Stomach smooth muscle (tissue), 2 donors: ENCODE measurements at regions not wholly inside any gene's neighbourhood (a gene's known extent, or its start where the extent isn't known, plus 50 kb on each side); places are given as distances from the start of the nearest gene placed in this dataset.

Experiments
- H3K27ac ChIP-seq: one replicate; pipeline ENCODE4 v1.7.0; 2013; ENCODE audit warnings: mild to moderate bottlenecking, low read length, inconsistent platforms
- H3K27me3 ChIP-seq, 2 donors: one replicate each; pipeline ENCODE4 v1.7.0; 2013; ENCODE audit warnings: low read length in 2 of 2; ENCODE audit not compliant: insufficient read depth in 2 of 2, control insufficient read depth in 1 of 2
- H3K36me3 ChIP-seq, 2 donors: one replicate each; pipeline ENCODE4 v1.7.0; 2013; ENCODE audit warnings: low read length in 2 of 2; ENCODE audit not compliant: control insufficient read depth in 2 of 2, insufficient read depth in 2 of 2
- H3K4me1 ChIP-seq: one replicate; pipeline ENCODE4 v1.7.0; 2013; ENCODE audit warnings: low read length; ENCODE audit not compliant: control insufficient read depth, insufficient read depth
- H3K4me3 ChIP-seq, 2 donors: one replicate each; pipeline ENCODE4 v1.7.0; 2013; ENCODE audit warnings: low read length in 2 of 2
- H3K9ac ChIP-seq, 2 donors: one replicate each; pipeline ENCODE4 v1.7.0; 2013; ENCODE audit warnings: low read length in 2 of 2, mild to moderate bottlenecking in 1 of 2
- H3K9me3 ChIP-seq, 2 donors: one replicate each; pipeline ENCODE4 v1.7.0; 2013; ENCODE audit warnings: low read length in 2 of 2; ENCODE audit not compliant: control insufficient read depth in 2 of 2
- donor health status: healthy.
- donor health status: Pancreatic carcinoma.

DNA sequence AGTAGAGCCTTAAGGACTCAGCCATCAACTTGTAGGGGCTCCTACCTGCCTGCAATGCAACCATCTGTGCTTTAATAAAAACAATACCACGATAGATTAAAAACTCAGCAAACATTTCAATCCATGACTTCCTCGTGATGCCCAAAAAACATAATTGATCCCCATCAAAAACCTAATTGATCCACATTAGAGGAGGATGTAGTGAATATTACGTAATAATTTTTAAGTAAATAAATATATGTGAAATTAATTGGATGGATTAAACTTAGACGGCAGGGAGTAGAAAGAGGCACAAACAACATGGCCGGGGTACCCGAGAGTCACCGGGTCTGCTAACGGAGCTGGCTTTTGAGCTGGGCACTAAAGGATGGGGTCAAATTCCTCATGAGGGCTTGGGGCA, 87.3 kb downstream of the ARL4C start:
- Histone ChIP-seq H3K9ac (no peak overlapping the region), H3K4me3 (no peak overlapping the region), H3K9me3 (no peaks in the 10 kb centered on the region), H3K4me1 (no peaks in the 10 kb centered on the region), H3K27ac (no peak overlapping the region), H3K27me3 (no peaks in the 10 kb centered on the region), H3K36me3 (no peaks in the 10 kb centered on the region)

DNA sequence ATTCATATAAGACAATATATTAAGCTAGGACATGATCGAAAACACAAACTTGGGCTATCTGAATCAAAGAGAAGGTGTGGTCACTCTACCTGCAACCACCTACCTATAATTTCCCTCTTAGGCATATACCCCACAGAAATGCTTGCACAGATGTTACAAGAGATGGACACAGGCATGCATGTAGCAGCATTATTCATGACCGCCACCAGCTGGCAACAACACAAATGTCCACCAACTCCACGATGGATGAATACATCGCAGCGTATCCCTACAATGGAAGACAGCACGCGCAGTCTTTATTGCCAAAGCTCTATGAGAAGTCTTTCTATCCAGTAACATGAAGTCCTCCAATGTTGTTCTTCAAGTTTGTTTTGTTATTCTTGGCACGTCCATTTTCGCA, 90.8 kb downstream of the ARL4C start:
- no peak overlapping the region for H3K27ac ChIP-seq
- H3K4me1 ChIP-seq = no peaks in the 10 kb centered on the region
- no peaks in the 10 kb centered on the region for H3K9me3 ChIP-seq
- no peak overlapping the region for H3K9ac ChIP-seq
- no peaks in the 10 kb centered on the region for H3K27me3 ChIP-seq
- no peaks in the 10 kb centered on the region for H3K36me3 ChIP-seq
- H3K4me3 ChIP-seq = no peak overlapping the region

DNA sequence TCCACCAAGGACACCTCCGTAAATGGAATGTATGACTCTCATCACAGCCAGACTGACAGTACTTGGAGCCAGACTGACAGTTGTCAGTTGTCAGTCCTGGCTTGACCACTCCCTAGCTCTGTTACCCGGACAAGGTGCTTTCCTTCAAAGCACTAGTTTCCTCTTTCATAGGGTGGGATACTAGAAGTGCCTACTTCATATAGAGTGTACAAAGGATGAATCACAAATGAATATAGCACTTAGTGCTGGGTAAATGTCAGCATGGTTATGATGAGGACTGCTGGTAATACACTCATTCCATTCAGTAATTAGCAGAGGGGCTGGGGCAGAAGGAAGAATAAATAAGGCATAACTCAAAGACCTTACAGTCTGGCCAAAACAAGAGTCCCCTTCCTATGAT, 91.4 kb downstream of the ARL4C start:
- Histone ChIP-seq H3K9me3 (peaks cover 0 to 4% of the 10 kb centered on the region in 2 donors), H3K27ac (no peak overlapping the region), H3K9ac (no peak overlapping the region), H3K36me3 (no peaks in the 10 kb centered on the region), H3K4me1 (no peaks in the 10 kb centered on the region), H3K27me3 (no peaks in the 10 kb centered on the region), H3K4me3 (no peak overlapping the region)

DNA sequence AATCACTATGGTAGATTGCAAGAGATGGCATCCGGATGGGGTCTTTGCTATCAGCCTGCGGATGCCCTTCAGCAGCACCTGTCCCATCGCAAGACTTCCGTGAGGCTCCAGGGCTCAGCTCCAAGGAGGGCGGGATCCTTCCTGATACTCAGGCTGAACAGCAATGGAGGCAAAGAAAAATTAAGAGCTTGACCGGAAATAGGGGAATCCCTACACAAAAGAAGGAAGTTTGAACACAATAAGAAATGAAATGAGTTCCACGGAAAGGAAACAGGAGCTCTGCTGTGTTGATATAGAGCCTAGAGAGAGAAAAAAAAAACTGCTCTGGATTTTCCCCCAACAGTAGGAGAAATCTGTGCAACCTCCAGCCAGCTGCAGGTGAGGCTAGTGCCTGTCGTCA, 91.9 kb downstream of the ARL4C start:
- H3K4me1 ChIP-seq = no peaks in the 10 kb centered on the region
- no peak overlapping the region for H3K4me3 ChIP-seq
- no peaks in the 10 kb centered on the region for H3K36me3 ChIP-seq
- peaks cover 0 to 4% of the 10 kb centered on the region in 2 donors for H3K9me3 ChIP-seq
- no peak overlapping the region for H3K27ac ChIP-seq
- no peaks in the 10 kb centered on the region for H3K27me3 ChIP-seq
- no peak overlapping the region for H3K9ac ChIP-seq

DNA sequence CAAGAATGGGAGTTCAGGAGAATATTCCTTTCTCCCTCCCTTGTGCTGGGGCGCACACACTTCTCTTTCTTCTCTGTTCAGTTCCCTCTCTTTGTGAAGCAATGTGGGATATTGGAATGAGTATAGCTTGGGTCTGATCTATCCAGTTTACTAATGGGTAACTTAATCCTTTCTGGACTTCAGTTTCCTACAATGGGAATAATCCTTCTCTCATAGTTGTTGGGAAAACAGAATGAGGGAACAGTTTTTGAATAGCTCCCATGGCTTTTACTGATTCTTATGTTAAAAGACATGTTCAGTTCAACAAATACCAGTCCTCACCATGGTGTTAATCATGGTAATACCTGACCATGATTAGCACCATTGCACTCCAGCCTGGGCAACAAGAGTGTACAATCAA, 93.1 kb downstream of the ARL4C start:
- no peak overlapping the region for H3K9ac ChIP-seq
- no peak overlapping the region for H3K4me3 ChIP-seq
- H3K27me3 ChIP-seq = no peaks in the 10 kb centered on the region
- no peaks in the 10 kb centered on the region for H3K4me1 ChIP-seq
- H3K36me3 ChIP-seq = no peaks in the 10 kb centered on the region
- H3K27ac ChIP-seq = no peak overlapping the region
- peaks cover 0 to 4% of the 10 kb centered on the region in 2 donors for H3K9me3 ChIP-seq

DNA sequence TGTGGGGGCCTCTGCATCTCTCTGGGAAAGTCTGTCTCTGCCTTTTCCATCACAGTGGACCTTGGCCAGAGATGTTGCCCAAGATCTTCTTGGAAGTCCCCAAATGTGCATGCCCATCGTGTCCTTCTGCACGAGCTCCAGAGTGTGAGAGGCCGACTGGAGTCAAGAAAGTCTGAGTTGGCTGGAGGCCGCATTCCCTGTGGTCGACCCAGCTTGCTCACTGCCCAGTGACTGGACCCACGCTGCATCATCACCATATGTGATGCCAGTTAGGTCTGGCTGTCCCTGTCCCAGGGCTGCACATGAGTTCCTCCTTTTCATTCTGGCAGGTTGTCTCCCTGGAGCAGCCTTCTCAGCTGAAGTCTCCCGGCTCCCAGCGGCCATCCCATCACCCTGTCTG, 93.8 kb downstream of the ARL4C start:
- H3K9me3 ChIP-seq = peaks cover 0 to 4% of the 10 kb centered on the region in 2 donors
- H3K36me3 ChIP-seq = no peaks in the 10 kb centered on the region
- H3K4me3 ChIP-seq = no peak overlapping the region
- H3K9ac ChIP-seq = no peak overlapping the region
- H3K27me3 ChIP-seq = no peaks in the 10 kb centered on the region
- H3K27ac ChIP-seq = no peak overlapping the region
- H3K4me1 ChIP-seq = no peaks in the 10 kb centered on the region

DNA sequence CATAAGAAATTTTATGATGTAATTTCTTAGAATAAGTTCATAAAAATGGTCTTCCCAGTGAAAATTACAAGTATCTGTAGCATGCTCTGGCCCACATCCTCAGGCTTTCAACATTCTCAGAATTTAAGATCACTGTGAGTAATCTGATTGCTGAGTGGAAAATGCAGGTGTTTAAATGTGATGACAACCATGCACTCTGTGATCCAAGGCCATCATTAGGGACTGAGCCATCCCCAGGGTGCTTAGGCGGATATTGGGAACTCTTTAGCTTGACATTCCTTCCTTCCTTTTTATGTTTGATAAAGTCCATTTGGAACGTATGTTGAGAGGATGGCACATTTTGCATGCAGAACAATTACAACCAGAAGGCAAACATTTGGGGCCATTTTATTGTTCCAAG, 95.5 kb downstream of the ARL4C start:
- H3K27ac ChIP-seq = no peak overlapping the region

DNA sequence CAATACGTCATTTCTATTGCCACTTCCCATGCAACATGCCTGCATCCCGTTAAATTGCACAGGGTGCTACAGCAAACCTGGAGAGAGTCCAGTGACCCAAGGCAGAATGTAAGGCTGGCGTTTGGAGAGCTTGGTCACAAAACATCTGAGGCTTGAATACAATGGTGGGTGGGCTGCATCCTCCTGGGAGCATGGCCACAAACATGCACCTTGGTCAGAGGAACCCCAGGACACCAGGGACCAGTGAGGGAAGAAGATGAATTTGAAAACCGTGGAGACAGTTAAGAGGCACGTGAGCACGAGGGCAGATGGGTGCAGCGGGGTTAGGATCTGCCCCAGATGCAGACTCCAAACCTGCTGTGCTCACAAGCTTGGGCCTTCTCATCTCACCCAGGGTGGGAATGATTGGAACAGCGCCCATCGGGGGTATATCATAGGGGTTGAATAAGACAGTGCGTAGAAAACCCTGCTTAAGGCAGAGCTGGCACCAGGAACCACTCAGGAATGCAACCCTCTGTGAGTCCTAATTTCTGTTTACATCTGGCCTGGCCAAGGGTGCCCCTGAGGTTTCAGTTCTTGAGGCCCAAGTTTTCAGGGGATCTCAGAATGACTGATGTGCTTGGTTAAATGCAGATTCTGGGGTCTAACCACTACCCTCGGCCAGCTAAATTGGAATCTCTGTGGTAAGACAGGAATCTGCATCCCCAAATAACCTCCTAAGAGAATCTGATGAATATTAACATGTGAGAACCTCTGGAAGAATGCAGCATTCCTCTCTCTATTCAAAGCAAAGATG, 97.2 kb downstream of the ARL4C start:
- Histone ChIP-seq H3K27ac (no peak overlapping the region), H3K9me3 (peaks cover 0 to 4% of the 10 kb centered on the region in 2 donors), H3K4me3 (no peak overlapping the region), H3K9ac (no peak overlapping the region), H3K36me3 (no peaks in the 10 kb centered on the region), H3K4me1 (no peaks in the 10 kb centered on the region), H3K27me3 (no peaks in the 10 kb centered on the region)

More for the DNA sequence above, 95.5 kb downstream of the ARL4C start:
- Histone ChIP-seq H3K4me3 (no peak overlapping the region), H3K27me3 (no peaks in the 10 kb centered on the region), H3K9me3 (peaks cover 0 to 4% of the 10 kb centered on the region in 2 donors), H3K9ac (no peak overlapping the region), H3K4me1 (no peaks in the 10 kb centered on the region), H3K36me3 (no peaks in the 10 kb centered on the region)

DNA sequence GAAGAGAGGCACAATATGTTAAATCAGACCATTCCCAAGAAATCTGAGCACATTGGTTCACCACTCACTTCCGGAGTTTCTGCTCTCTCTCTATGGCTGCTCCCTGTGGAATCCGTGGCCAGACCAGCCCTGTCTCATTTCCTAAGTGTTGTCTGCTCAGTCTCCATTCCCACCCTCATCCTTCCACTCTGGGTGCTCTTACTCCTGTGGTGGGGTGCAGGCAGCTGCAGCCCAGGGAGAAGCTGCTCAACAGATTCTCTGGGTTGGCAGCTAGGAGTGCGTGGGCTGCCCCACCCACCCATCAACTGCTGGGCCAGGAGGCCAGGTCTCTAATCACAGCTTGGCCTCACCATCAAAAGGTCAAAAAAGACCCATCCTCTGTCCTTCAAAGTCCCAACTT, 98.3 kb downstream of the ARL4C start:
- Histone ChIP-seq H3K4me3 (no peak overlapping the region), H3K27ac (no peak overlapping the region), H3K9me3 (peaks cover 0 to 4% of the 10 kb centered on the region in 2 donors), H3K36me3 (no peaks in the 10 kb centered on the region), H3K4me1 (no peaks in the 10 kb centered on the region), H3K27me3 (no peaks in the 10 kb centered on the region), H3K9ac (no peak overlapping the region)

DNA sequence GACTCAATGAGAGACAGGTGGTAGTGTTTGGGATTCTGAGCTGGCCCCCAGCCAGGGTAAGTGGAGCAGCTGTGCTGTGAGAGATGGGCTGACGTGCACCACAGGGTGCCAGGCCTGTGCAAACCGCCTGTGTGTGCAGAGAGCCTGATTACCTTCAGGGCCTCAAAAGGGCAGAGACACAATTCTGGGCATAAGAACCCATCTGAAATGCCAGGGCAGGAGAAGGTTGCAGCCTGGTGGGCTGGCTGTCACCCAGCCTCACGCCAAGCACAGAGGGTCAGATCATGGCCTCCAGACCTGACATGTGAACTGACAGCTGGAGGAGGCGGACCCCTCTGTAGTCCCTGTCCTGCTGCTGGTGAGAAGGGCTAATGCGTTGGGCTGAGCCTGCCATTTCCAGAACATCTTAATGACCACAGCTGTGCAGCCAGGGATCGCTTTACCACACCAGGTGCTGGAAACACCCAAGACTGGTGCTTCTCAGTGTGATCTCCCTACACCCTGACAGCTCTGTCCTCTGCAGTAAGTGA, 100.9 kb downstream of the ARL4C start:
- H3K27ac ChIP-seq = no peak overlapping the region
- H3K9ac ChIP-seq = no peak overlapping the region
- H3K4me3 ChIP-seq = no peak overlapping the region
- H3K27me3 ChIP-seq = no peaks in the 10 kb centered on the region
- peaks cover 0 to 4% of the 10 kb centered on the region in 2 donors for H3K9me3 ChIP-seq
- H3K36me3 ChIP-seq = no peaks in the 10 kb centered on the region
- no peaks in the 10 kb centered on the region for H3K4me1 ChIP-seq

DNA sequence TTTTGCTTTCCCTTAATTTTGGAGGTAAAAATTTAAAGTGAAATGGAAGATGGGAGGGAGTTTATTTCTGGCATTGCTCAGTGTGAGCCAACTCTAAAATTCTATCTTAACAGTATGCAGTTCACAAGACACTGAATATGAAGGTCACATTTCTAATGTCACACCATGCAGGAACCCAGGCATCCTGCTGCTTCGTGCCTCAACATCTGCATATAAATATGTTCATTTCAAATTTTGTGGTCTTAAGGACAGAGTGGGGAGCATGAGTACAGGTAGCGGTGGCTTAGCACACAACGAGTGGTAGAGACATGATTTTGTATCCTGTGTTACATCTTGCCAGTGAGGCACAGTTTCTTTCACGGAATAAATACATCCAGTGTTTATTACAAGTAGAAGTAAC, 102.4 kb downstream of the ARL4C start:
- Histone ChIP-seq H3K36me3 (no peaks in the 10 kb centered on the region), H3K4me3 (no peak overlapping the region), H3K9ac (no peak overlapping the region), H3K9me3 (no peaks in the 10 kb centered on the region), H3K27me3 (no peaks in the 10 kb centered on the region), H3K4me1 (no peaks in the 10 kb centered on the region), H3K27ac (no peak overlapping the region)
